ENCODE measurements at regions not wholly inside any gene's neighbourhood (a gene's known extent, or its start where the extent isn't known, plus 50 kb on each side); places are given as distances from the start of the nearest gene placed in this dataset.

DNA sequence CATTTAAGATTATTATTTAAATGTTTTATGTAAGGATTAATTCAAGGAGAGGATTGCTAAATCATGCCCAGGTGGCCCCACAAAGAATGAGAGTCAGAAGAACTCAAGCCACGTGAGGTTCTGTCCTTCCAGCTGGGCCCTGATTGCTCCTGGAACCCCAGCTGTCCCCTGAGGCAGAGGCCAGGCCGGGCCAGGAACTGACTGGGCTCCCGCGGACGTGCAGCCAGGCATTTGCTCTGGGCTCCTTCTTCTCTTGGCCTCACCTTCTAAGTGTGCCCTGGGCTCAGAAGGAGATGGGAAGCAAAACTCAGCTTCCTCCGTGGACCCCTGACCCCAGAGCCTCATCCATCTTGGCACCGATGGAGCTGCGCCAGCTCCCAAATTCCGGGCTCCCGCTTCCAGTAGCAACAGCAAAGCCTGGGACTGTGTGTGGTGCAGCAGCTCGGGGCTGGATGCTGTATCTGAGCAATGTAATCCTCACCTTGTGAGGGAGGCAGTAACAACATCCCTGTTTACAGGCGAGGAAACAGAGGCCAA, 250.6 kb upstream of the PPP2R2D start:
- no peak for DNase-seq

- DNase-seq, result no peak
Observed at GRCh38 chr10:131650771-131651673, 249.8 kb upstream of the PPP2R2D start.

- no peak for DNase-seq
Observed at GRCh38 chr10:131651674-131652437, 249.0 kb upstream of the PPP2R2D start.

GRCh38 chr10:131652438-131653139, 248.2 kb upstream of the PPP2R2D start:
- DNase-seq, result no peak

DNA sequence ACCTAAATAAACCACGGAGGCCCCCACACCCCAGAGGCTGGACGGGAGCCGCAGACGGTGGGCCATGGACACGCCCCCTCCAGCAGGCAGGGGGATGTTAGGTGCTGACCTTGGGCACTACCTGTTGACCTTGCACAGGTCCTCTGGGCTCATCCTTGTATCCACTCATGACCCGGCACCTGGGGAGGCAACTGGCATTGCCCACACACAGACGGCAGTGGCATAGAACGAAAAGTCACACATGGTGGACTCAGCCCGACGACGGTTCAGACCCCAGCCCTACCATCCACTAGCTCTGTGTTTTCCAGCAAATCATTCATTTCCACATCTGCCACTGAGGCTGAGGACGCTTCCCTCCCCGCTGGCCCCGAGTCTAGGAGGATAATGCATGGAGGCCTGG, 247.7 kb upstream of the PPP2R2D start:
- DNase-seq, result no peak

GRCh38 chr10:131653554-131654470, 247.0 kb upstream of the PPP2R2D start:
- DNase-seq, result no peak

DNA sequence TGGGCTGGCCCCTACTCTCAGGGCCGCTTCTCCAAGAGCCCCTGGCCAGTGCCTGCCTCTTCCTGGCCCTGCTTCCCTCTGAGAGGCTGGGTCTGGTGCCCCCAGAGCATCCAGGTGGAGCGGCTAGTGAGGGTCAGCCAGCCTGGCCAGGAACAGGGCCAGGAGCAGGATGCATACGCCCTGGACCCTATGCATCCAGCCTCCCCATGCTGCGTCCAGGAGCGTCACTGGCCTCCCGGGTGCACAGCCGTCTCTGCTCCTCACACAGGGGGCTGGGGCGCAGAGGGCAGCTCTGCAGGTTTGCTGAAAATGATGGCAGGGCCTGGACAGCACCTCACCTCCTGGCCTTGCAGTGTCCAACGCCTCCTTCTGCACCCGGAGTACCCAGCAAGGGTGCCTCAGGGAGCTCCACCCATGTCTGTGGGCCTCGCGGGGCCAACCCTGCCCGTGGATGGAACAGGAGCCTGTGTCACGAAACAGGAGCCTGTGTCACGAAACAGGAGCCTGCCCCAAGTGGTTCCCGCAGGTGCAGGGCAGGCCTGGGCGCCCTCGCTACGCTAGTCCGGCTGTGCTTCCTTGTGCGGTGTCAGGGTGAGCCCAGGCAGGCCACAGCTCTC, 246.2 kb upstream of the PPP2R2D start:
- DNase-seq, result no peak

DNA sequence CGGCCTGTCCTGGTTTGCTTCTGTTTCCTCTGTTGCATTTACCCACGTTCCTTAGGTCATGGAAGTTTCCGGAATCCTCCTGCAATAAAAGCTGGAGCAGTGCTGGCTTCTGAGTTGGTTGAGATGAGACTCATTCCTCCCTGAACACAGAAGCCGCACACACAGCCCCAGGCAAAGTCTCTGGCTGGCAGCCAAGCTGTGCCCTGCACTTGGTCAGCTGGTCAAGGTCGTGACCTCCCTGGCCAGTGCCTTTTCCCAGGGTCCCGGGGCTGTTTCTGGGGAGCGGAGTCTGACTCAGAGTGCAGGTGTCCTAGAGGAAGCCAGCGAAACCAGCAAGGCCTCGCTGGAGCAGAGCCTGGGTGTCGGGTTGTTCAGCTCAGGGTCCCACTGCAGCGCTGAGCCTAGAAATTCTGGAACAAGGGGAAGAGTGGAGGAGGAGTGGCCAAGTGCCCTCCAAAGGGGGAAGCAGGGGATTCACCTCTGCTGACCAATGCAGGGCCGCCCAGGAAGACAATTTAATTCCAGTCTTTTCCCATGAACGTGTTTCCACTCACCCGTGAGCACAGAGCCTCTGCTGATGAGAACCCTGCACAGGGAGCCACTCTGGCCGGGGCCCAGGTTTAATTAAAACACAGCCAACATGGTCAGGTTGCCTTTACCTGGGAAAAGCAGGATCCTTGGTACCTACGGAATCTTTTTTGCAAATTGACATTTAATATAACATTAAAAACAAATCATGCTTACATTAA, 245.5 kb upstream of the PPP2R2D start:
- no peak for DNase-seq

DNA sequence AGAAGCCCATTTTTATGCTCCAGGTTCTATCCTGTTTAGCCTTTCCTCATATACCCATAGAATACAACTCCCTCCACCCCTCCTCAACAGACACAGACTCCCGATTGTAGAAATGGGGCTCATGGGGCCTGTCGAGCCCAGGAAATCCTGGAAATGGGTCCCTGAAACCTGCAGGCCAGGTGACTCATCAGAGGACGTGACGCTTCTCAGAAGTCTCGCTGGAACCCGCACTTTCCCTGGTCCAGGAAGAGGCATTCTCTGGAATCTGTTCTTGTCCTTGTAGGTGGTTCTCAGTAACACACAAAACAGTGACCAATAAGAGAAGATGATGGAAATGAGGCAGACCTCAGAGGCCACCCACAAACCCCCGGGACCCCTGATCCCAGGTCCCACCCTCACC, 244.8 kb upstream of the PPP2R2D start:
- DNase-seq, result no peak

DNA sequence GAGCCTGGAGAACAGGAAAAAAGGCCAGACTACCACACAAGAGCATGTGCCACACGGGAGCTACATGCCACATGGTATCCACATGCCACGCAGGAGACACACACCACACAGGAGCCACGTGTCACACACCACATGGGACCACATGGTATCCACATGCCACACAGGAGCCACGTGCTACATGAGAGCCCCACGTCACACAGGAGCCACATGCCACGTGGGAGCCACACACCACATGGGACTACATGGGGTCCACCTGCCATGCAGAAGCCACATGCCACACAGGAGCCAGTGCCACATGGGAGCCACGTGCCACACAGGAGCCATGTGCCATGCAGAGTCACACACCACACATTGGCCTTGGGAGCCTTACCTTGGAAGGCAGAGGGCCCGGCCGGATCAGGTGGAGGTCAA, 244.4 kb upstream of the PPP2R2D start:
- no peak for DNase-seq

DNA sequence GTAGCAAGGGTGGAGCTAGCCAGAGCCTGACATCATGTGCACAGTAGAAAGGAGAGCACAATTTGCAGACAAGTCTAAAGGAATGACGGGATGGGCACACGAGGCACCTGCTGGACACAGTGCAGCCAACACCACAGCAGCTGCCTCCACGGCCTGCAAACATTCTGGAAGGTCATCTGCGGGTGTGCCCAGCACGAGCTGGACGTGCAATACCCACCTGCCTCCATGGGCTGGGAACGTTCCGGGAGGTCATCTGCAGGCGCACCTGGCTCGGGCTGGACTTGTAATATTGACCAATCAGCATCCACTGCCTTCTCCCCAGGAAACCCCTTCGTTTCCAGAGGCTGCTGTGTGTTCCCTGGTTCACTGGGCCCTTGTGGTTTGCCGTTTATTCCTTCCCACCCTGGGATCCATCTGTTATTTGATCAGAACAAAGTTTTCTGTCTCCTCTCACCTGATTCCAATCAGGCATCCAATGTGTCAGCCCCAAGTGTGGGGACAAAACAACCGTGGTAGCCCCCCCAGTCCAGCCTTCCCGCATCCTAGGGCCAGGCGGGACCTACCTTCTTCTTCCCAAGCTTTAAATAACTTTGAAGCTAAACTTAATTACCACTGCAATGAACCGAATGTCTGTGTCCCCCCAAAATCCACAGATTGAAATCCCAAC, 243.4 kb upstream of the PPP2R2D start:
- no peak for DNase-seq

GRCh38 chr10:131657985-131658330, 242.8 kb upstream of the PPP2R2D start:
- no peak for DNase-seq

- no peak for DNase-seq
Observed at GRCh38 chr10:131658476-131659110, 242.2 kb upstream of the PPP2R2D start.

- DNase-seq, result no peak
Observed at GRCh38 chr10:131660427-131660826, 240.4 kb upstream of the PPP2R2D start.

DNA sequence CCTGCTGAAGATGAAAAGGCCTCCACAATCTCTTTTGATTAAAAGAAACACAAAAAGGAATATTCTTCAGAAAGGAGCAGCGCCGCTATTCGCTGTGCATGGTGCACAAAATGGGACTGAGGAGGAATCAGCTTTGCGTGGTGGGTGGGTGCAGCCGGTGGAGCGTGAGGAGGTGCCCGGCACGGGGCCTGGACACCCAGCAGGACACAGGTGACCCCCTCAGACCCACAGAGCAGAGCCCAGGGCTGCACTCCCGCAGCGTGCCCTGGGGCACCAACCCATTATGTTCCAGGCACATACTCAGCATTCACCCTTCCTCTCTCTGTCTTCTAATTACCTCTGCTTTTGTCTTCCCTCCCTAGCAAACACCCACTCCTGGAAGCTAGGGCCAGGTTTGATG, 238.0 kb upstream of the PPP2R2D start:
- no peak for DNase-seq

- no peak for DNase-seq
Observed at GRCh38 chr10:131663351-131663750, 237.5 kb upstream of the PPP2R2D start.

DNA sequence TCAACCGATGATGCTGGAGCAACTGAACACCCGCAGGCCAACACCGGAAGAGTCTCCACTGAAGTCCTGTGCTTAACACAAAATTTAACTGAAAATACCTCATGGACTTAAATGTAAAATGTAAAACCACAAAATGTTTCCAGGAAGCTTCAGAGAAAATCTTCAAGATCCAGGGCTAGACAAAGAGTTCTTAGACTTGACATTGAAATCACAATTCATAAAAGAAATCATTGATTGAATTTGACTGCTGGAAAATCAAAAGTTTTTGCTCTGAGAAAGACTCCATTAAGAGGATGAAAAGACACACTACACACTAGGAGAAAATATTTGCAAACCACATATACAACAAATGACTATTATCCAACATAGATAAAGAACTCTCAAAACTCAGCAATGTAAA, 234.7 kb upstream of the PPP2R2D start:
- DNase-seq, result no peak

DNA sequence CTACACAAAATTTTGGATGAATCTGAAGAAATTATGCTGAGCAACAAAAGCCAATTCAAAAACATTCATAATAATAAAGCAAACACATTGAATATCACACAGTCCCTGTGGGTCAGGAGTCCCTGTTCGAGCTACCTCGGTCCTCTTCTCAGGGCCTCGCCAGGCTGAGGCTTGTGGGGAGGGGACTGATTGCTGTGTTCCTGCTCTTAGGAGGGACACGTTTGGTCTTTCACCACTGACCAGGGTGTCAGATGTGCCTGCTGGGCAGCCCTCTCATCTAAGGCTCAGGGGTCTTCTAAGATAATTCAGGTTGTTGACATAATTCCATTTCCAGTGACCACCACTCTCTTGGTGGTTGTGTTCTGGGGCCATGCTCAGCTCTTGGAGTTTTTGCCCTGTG, 233.8 kb upstream of the PPP2R2D start:
- DNase-seq, result no peak

DNA sequence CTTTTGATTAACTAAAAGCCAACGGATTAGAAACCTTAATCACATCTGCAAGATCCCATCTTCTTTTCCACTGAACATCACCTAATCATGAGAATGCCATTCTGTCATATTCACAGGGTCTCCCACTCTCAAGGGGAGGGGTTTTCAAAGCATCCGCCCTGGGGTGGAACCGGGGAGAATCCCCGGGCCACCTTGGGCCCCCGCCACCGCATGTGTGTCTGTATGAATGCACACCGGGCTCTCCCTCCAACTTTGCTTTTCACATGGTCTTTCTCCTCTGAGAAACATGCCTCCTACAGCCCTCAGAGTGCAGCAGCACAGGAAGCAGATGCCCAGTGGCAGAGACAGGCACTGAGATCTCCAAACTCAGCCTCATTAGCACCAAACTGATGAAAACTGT, 233.2 kb upstream of the PPP2R2D start:
- no peak for DNase-seq
